ENCODE measurements at regions not wholly inside any gene's neighbourhood (a gene's known extent, or its start where the extent isn't known, plus 50 kb on each side); places are given as distances from the start of the nearest gene placed in this dataset.

DNA sequence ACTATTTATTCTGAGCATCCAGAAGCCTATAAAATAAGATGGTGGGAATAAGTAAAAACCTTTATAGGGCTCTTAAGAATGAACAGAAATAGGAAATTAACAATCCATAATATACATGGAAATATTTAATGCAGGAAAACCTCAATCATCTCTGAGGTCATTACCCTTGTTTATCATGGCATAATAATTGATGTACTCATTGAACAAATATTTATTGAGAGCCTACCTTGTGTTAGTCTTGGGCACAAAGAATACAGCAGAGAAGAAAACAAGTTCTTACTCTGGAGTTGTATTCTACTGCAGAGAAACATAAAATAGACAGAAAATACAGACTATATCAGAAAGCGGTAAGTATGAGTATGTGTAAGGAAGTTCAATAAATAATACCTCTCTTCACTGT, 167.2 kb downstream of the COX18 start:
- WGBS = 85% methylated on average over 1 of the region's 1 CpG
- Histone ChIP-seq H3K27ac (ENCODE audit: low read depth in 1 of 2, low read length in 2 of 2) (no peak overlapping the region), H3K36me3 (ENCODE audit: control insufficient read depth in 4 of 4, insufficient read depth in 3 of 4, low read depth in 1 of 4, low read length in 3 of 4) (no peaks in the 10 kb centered on the region), H3K4me3 (ENCODE audit: low read depth in 1 of 3, low read length in 3 of 3) (no peak overlapping the region), H3K4me1 (ENCODE audit: control insufficient read depth in 4 of 4, insufficient read depth in 4 of 4, low read length in 3 of 4) (no peaks in the 10 kb centered on the region), H3K9ac (ENCODE audit: low read depth in 1 of 2, low read length in 2 of 2) (no peak overlapping the region), H3K27me3 (ENCODE audit: control insufficient read depth in 4 of 4, insufficient read depth in 4 of 4, low read length in 3 of 4) (no peaks in the 10 kb centered on the region), H3K9me3 (ENCODE audit: control insufficient read depth in 4 of 4, low read length in 3 of 4) (no peaks in the 10 kb centered on the region)
- TF ChIP-seq TAF1 (conservative IDR thresholded peaks at IDR 0.05) = no peak
- TF ChIP-seq GABPA (IDR thresholded peaks at IDR 0.05 in 1 of 2, conservative IDR thresholded peaks at IDR 0.05 in 1 of 2) = no peak
- TF ChIP-seq, protein P1, sequence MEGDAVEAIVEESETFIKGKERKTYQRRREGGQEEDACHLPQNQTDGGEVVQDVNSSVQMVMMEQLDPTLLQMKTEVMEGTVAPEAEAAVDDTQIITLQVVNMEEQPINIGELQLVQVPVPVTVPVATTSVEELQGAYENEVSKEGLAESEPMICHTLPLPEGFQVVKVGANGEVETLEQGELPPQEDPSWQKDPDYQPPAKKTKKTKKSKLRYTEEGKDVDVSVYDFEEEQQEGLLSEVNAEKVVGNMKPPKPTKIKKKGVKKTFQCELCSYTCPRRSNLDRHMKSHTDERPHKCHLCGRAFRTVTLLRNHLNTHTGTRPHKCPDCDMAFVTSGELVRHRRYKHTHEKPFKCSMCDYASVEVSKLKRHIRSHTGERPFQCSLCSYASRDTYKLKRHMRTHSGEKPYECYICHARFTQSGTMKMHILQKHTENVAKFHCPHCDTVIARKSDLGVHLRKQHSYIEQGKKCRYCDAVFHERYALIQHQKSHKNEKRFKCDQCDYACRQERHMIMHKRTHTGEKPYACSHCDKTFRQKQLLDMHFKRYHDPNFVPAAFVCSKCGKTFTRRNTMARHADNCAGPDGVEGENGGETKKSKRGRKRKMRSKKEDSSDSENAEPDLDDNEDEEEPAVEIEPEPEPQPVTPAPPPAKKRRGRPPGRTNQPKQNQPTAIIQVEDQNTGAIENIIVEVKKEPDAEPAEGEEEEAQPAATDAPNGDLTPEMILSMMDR (IDR thresholded peaks at IDR 0.05; ENCODE audit: low read depth, low read length, missing input control) = no peak
- DNase-seq (ENCODE audit: low spot score) = no peak

DNA sequence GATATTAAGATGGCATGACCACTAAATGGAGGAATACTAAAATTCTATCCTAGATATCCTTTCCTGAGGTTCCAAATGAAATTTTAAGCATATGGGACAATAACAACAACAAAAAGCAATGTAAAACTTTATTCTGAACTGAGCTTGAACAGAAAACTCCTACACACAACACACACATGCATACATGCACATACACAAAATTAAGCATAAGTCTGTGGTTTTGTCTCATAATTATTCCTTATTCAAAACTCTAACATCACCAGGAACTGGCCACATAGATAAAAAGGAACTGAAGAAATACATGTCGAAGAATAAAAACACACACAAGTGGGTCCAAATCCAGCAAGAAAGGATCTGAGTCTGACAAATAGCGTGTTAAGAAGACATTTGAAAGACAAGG, 168.0 kb downstream of the COX18 start:
- WGBS = 64% methylated on average over 2 of the region's 2 CpGs
- H3K27ac ChIP-seq (ENCODE audit: low read depth in 1 of 2, low read length in 2 of 2) = no peak overlapping the region
- H3K4me1 ChIP-seq (ENCODE audit: control insufficient read depth in 4 of 4, insufficient read depth in 4 of 4, low read length in 3 of 4) = peaks cover 0 to 2% (median 0%) of the 10 kb centered on the region in 4 donors
- TF ChIP-seq JUND (IDR thresholded peaks at IDR 0.05) (no peak), YY1 (IDR thresholded peaks at IDR 0.05) (no peak), HNF4G (IDR thresholded peaks at IDR 0.05) (no peak), EGR1 (IDR thresholded peaks at IDR 0.05; ENCODE audit: low read depth in 2 of 2) (no peak), RXRA (IDR thresholded peaks at IDR 0.05) (no peak), HNF4A (conservative IDR thresholded peaks at IDR 0.05) (no peak), RAD21 (IDR thresholded peaks at IDR 0.05) (no peak), FOXA1 (IDR thresholded peaks at IDR 0.05) (no peak), FOXA2 (IDR thresholded peaks at IDR 0.05) (no peak), SP1 (IDR thresholded peaks at IDR 0.05) (no peak), GABPA (IDR thresholded peaks at IDR 0.05 in 1 of 2, conservative IDR thresholded peaks at IDR 0.05 in 1 of 2) (no peak), NR2F2 (IDR thresholded peaks at IDR 0.05) (no peak)
- TF ChIP-seq, protein P2, sequence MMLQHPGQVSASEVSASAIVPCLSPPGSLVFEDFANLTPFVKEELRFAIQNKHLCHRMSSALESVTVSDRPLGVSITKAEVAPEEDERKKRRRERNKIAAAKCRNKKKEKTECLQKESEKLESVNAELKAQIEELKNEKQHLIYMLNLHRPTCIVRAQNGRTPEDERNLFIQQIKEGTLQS (IDR thresholded peaks at IDR 0.05) = no peak
- TF ChIP-seq, protein P1 (IDR thresholded peaks at IDR 0.05; ENCODE audit: low read depth, low read length, missing input control) = no peak
- TF ChIP-seq, protein P3, sequence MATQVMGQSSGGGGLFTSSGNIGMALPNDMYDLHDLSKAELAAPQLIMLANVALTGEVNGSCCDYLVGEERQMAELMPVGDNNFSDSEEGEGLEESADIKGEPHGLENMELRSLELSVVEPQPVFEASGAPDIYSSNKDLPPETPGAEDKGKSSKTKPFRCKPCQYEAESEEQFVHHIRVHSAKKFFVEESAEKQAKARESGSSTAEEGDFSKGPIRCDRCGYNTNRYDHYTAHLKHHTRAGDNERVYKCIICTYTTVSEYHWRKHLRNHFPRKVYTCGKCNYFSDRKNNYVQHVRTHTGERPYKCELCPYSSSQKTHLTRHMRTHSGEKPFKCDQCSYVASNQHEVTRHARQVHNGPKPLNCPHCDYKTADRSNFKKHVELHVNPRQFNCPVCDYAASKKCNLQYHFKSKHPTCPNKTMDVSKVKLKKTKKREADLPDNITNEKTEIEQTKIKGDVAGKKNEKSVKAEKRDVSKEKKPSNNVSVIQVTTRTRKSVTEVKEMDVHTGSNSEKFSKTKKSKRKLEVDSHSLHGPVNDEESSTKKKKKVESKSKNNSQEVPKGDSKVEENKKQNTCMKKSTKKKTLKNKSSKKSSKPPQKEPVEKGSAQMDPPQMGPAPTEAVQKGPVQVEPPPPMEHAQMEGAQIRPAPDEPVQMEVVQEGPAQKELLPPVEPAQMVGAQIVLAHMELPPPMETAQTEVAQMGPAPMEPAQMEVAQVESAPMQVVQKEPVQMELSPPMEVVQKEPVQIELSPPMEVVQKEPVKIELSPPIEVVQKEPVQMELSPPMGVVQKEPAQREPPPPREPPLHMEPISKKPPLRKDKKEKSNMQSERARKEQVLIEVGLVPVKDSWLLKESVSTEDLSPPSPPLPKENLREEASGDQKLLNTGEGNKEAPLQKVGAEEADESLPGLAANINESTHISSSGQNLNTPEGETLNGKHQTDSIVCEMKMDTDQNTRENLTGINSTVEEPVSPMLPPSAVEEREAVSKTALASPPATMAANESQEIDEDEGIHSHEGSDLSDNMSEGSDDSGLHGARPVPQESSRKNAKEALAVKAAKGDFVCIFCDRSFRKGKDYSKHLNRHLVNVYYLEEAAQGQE (IDR thresholded peaks at IDR 0.05) = no peak
- no peaks in the 10 kb centered on the region for H3K36me3 ChIP-seq (ENCODE audit: control insufficient read depth in 4 of 4, insufficient read depth in 3 of 4, low read depth in 1 of 4, low read length in 3 of 4)
- H3K27me3 ChIP-seq (ENCODE audit: control insufficient read depth in 4 of 4, insufficient read depth in 4 of 4, low read length in 3 of 4) = no peaks in the 10 kb centered on the region
- no peaks in the 10 kb centered on the region for H3K9me3 ChIP-seq (ENCODE audit: control insufficient read depth in 4 of 4, low read length in 3 of 4)
- no peak overlapping the region for H3K4me3 ChIP-seq (ENCODE audit: low read depth in 1 of 3, low read length in 3 of 3)
- no peak overlapping the region for H3K9ac ChIP-seq (ENCODE audit: low read depth in 1 of 2, low read length in 2 of 2)
- no peak for DNase-seq (ENCODE audit: low spot score)
